Inflammatory macrophage treated with lipopolysaccharide for 1 hour (primary cell): ENCODE measurements at regions not wholly inside any gene's neighbourhood (a gene's known extent, or its start where the extent isn't known, plus 50 kb on each side); places are given as distances from the start of the nearest gene placed in this dataset.
A peak's percentile ranks its signal among the peaks of the same experiment; 100 is the strongest.
"Not testable (repeated sequence)": the region's sequence is repeated elsewhere in the genome, so short reads cannot be mapped to it uniquely, and the experiment has no call there.

ENCODE experiments used
- DNase-seq, 2 donors: peaks; one replicate each; pipeline ENCODE4 v3.0.0-alpha.2; 2020 to 2022

GRCh38 chrX:115357326-115358120, 68.0 kb downstream of the LUZP4 start:
- DNase-seq: no peak

DNA sequence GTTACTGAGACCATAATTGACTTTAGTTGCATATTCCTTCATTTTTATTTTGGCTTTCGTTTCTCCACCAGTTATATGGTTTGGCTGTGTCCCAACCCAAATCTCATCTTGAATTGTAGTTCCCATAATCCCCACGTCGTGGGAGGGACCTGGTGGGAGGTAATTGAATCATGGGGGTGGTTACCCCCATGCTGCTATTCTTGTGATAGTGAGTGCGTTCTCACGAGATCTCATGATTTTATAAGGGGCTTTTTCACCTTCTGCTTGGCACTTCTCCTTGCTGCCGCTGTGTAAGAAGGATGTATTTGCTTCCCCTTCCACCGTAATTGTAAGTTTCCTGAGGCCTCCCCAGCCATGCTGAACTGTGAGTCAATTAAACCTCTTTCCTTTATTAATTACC, 70.0 kb downstream of the LUZP4 start:
- peak in 1 of 2 donors; percentile 3 for DNase-seq

GRCh38 chrX:115360220-115360781, 70.8 kb downstream of the LUZP4 start:
- DNase-seq: no peak

GRCh38 chrX:115362334-115363095, 73.0 kb downstream of the LUZP4 start:
- no peak for DNase-seq

DNA sequence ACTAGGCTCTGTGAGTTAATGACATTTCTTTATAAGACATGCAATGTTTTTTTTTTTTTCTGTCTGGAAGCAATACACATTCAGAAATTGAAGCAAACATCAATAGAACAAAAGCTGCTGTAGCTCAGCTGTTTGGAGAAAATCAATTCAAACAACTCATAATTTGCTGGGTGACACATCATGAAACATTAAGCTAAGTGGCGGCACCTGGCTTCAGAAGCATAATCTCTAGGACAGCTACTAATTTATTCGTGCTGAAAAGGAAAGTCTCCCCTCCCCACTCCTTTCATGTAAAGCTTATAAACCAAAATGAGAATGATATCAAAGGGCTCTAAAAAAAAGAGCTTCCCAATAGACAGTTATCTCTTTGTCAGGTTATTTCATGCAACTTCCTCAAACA, 73.9 kb downstream of the LUZP4 start:
- no peak for DNase-seq

DNA sequence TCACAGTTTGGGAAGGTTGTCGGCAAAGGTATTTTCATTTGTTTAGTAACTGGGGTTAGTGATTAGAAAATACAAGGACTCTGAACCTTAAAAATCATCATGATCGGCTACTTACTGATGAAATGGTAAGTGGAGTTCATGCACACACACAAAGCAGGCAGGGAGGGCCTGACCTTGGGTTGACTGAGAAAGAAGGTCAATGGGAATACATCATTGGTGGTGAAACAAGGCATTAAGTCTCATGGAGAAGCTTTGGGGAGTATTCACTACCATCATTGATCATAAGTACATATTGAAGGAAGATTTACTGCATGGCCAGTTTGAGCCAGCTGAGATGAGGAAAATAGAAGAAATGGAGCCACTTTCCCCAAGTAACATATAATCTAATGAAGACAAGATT, 74.4 kb downstream of the LUZP4 start:
- DNase-seq: no peak

DNA sequence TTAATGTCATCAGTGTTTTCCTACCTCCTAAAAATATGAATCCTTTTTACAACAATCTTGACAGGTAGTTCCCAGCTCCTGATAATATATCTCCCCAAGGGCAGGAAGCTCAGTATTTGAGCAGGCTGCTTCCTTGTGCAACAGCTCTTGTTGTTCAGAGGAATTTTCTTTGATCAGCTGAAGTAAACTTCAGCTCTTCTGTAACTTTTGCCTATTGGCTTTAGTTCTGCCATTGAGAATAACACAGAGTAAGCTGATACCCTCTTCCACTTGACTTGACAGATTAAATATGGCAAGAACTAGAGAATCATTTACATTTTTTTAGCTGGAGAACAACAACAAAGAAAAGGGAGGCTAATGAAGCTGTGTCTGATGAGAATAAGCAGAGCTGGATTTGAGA, 75.2 kb downstream of the LUZP4 start:
- no peak for DNase-seq

- no peak for DNase-seq
Measured at GRCh38 chrX:115366535-115366934, 77.0 kb downstream of the LUZP4 start.

- peak in 1 of 2 donors; percentile 38 for DNase-seq
Measured at GRCh38 chrX:115367455-115367854, 77.9 kb downstream of the LUZP4 start.

DNA sequence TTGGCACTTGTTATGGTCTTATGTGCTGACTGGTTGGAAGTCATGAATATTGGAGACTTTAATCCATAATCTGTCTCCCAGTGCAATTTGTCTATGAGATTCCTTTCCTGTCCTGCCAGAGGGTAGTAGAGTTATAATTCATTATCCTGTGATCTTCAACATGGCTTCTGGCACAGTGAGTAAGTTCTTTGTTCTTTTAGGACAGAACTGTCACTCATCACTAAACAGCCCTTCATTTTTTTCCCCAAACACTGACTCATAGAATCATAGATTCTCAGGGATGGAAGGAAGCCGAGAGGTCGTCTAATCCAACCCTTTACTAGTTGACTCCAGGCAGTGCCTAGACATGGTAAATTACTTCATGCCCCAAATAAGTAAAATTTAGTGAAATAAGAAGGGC, 78.4 kb downstream of the LUZP4 start:
- DNase-seq: no peak

DNA sequence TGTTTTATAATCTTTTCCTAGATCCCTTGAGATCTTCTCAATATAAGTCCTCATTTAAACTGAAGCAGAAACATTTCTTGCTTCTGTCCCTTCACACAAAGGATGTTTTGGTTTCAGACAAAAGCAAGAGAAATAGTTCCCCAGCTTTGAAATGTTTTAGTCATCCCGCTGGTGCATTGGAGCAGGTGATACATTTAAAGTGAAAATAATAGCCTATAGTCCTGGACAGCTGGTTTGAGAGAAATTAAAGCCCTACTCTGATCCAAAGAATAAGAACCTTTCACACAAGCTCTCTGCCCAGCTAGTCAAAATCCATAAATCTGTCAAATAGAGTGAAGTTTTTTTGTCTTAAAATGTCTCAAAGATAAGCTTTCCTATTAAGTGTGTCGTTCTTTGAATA, 79.4 kb downstream of the LUZP4 start:
- DNase-seq: no peak

DNA sequence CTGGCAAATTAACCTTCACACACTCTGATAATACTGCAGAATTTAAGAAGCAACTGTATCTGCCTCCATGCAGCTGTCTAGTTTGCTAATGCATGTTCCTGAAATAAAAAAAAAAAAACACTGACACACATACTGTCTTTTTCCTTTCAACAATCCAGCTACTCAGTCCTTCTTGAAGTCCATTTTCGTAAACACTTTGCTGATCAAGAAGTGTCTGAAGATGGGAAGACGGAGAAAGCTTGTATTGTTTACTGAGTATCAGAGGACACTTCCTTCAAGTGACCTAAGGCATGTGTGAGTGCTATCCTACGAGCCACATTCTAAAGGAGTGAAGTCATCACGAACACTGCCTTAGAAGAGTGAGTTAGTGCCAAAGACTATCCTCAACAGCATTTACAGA, 82.6 kb downstream of the LUZP4 start:
- no peak for DNase-seq

DNA sequence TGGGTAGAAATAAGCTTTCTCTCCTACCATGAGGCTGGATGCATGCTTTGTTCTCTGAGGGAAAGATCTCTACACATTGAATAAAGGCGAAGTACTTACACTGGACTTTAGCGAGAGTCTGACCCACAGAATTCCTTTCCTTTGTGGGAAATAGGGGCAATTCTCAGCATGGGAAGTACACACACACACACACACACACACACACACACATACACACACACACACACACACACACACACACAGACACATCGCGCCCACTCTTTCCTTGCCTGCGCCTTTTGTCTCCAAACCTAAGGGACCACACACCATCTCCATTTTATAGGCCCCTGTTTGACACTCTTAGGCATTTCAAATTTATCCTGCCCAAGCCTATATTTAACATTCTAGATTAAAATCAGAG, 83.8 kb downstream of the LUZP4 start:
- DNase-seq: no peak

- no peak for DNase-seq
Measured at GRCh38 chrX:115378471-115378870, 89.0 kb downstream of the LUZP4 start.

DNA sequence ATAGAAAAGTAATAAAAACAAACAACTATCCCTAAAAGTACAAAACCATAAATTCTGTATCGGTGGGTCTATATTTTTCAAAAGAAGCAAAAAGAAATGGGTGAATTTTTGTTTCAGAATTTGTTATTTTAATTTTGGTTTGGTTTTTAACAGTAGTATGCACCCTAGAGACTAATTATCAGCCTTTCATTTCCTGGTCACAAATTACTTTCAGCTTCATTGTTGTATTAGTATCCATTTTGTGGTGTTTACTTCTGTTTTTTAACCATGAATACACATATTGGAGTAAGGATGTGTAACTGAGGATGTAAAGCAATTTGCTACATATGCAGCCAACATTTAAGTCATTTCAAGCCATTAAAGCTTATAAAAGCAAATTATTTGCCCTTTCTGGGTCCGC, 97.8 kb downstream of the LUZP4 start:
- DNase-seq: no peak

GRCh38 chrX:115388879-115389278, 99.4 kb downstream of the LUZP4 start:
- DNase-seq: no peak

- DNase-seq: no peak
Measured at GRCh38 chrX:115390078-115390477, 100.6 kb downstream of the LUZP4 start.

DNA sequence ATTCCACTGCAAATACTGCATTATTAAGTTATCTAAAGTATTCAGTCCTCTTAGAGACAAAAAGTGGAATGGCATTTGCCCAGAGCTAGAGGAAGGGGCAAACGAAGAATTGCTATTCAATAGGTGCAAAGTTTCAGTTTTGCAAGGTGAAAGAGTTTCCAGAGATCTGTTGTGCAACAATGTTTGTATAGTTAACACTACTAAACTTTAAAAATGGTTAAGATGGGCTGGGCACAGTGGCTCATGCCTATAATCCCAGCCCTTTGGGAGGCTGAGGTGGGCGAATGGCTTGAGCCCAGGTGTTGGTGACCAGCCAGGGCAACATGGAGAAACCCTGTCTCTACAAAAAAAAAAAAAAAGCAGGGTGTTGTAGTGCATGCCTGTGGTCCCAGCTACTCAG, 102.5 kb downstream of the LUZP4 start:
- no peak for DNase-seq

DNA sequence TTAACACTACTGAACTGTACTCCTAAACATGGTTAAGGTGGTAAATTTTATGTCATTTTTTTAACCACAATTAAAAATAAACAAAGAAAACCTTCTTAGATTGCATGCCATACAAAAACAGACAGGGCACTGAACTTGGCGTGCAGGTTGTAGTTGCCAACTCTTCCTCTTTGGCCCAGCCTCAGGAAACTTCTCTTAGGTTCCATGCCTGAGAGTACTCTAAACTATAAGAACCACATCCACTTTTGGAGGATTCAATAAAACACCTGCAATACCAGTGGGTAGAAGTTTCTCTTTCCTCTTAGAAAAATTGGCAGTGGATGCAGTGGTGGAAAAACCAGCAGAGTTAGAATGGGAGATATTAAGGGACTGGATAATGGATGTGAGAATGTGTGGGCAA, 103.4 kb downstream of the LUZP4 start:
- no peak for DNase-seq

DNA sequence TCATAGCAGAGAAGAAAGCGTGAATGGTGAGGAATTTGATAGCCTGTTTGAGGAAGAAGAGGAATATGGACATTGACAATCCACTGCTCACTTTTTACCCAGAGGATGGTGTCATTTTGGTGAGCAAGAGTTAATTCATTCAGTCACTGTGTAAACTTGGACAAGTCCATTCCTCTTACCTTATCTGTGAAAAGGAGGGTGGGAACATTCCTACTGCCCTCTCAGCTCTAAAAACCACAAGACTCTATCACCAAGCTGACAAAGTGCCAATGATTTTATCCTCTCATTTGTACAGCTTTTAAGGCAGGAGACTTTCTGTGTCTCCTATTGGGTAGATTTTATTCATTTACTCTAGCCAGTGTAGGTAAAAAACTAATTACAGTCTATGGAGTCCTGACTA, 103.8 kb downstream of the LUZP4 start:
- no peak for DNase-seq

DNA sequence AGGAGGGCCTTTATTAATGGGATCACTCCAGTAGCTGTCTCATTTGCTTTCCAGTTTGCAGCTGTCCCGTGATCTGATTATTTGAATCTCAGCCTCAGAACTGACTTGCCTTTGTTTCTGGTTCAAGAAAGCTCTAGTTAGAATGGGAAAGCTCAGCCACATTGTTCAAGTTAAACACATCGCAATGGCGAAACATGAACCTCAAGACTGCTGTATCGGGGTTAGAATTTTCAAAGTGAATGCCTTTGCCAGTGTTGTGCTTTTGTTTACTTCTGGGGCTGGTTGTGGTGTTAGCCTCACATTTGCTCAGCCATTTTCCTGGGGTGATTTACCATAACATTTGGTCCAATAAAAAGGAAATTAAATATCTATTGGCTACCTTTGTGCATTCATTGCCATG, 105.3 kb downstream of the LUZP4 start:
- not testable (repeated sequence) for DNase-seq

- DNase-seq: no peak
Measured at GRCh38 chrX:115399306-115399705, 109.8 kb downstream of the LUZP4 start.

GRCh38 chrX:115400960-115401359, 111.4 kb downstream of the LUZP4 start:
- no peak for DNase-seq

GRCh38 chrX:115402299-115402698, 112.8 kb downstream of the LUZP4 start:
- DNase-seq: no peak
